ENCODE measurements at regions not wholly inside any gene's neighbourhood (a gene's known extent, or its start where the extent isn't known, plus 50 kb on each side); places are given as distances from the start of the nearest gene placed in this dataset.

DNA sequence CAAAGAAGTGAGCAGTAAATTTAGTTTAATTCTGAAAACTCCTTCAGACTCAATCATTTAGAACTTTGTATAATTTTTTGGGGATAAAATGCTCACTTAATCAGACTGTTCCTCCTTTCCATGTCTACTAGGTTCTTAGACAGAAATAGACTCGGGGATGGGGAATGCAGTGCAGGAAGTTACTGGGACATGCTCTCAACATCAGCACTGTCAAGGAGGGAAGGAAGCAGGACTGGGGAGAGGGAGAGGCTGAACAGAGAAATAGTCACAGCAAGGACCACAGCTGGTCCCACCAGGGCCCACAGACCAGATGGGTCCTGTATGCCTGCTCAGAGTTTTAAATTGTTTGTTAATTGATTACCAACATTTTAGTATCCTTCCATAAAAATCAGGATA lies 310.1 kb upstream of the MSX2 start:
- TF ChIP-seq, protein P1, sequence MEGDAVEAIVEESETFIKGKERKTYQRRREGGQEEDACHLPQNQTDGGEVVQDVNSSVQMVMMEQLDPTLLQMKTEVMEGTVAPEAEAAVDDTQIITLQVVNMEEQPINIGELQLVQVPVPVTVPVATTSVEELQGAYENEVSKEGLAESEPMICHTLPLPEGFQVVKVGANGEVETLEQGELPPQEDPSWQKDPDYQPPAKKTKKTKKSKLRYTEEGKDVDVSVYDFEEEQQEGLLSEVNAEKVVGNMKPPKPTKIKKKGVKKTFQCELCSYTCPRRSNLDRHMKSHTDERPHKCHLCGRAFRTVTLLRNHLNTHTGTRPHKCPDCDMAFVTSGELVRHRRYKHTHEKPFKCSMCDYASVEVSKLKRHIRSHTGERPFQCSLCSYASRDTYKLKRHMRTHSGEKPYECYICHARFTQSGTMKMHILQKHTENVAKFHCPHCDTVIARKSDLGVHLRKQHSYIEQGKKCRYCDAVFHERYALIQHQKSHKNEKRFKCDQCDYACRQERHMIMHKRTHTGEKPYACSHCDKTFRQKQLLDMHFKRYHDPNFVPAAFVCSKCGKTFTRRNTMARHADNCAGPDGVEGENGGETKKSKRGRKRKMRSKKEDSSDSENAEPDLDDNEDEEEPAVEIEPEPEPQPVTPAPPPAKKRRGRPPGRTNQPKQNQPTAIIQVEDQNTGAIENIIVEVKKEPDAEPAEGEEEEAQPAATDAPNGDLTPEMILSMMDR (conservative IDR thresholded peaks at IDR 0.05): no peak
- WGBS, 2 experiments (ENCODE audit: insufficient coverage in 1 of 2, insufficient read length in 1 of 2): 84 to 100% methylated on average over 1 of the region's 1 CpG

DNA sequence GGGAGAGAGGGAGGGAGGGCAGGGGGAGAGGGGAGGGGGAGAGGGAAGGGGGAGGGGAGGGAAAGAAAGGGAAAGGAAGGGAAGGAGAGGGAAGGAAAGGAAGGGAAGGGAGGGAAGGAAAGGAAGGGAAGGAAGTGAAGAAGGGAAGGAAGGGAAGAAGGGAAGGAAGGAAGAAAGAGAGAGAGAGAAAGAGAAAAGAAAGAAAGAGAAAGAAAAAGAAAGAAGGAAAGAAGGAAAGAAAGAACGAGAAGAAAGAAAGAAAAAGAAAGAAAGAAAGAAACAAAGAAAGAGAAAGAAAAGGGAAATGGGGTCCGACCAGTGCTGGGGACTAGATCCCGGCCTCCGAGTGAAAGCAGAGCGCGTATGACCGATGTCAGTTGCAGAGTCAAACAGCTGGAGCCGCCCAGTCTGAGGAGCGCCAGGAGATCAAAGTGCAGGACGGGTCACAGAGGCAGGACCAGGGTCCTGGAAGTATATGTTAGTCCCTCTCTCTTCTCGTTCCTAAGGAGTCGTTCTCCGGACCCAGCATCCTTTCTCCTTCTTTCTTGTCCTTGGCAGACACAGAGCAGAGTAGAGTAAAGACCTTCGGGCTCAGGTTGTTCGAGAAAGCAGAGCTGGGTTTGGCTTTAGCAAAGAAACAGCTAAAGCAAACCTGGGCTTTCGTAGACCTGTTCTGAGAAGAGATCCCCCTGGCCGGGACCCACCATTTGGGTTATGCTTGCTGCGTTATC lies 305.4 kb upstream of the MSX2 start:
- Histone ChIP-seq H3K9me3 (ENCODE audit: control insufficient read depth, low read length) (no peaks in the 10 kb centered on the region), H3K4me3 (ENCODE audit: low read length) (peak overlapping the region; percentile 78), H3K27me3 (ENCODE audit: control insufficient read depth, insufficient read depth, low read length, poor library complexity, severe bottlenecking) (no peaks in the 10 kb centered on the region), H3K36me3 (ENCODE audit: control insufficient read depth, insufficient read depth, low read length) (no peaks in the 10 kb centered on the region), H3K4me1 (ENCODE audit: control insufficient read depth, insufficient read depth, low read length) (peaks cover 4% of the 10 kb centered on the region), H3K9ac (ENCODE audit: extremely low read depth, low read length, poor library complexity, severe bottlenecking) (no peak overlapping the region), H3K27ac (ENCODE audit: low read depth, low read length) (no peak overlapping the region)
- 5 to 10% methylated on average over 11 to 18 of the region's 18 CpGs for WGBS, 2 experiments (ENCODE audit: insufficient coverage in 1 of 2, insufficient read length in 1 of 2)
- Mint-ChIP-seq H3K27ac (peak overlapping the region; percentile 45), H3K4me1 (peaks cover 23% of the 10 kb centered on the region), H3K4me3 (peak overlapping the region; percentile 46), H3K9me3 (no peaks in the 10 kb centered on the region), H3K36me3 (ENCODE audit: low read depth) (no peaks in the 10 kb centered on the region), H3K27me3 (ENCODE audit: insufficient read depth) (peaks cover 25% of the 10 kb centered on the region)
- DNase-seq: peak; percentile 81
- TF ChIP-seq, protein P1 (conservative IDR thresholded peaks at IDR 0.05): no peak

More for the DNA sequence above, 310.1 kb upstream of the MSX2 start:
- DNase-seq: no peak
- Histone ChIP-seq H3K9me3 (ENCODE audit: control insufficient read depth, low read length) (peaks cover 8% of the 10 kb centered on the region), H3K4me1 (ENCODE audit: control insufficient read depth, insufficient read depth, low read length) (peaks cover 13% of the 10 kb centered on the region), H3K9ac (ENCODE audit: extremely low read depth, low read length, poor library complexity, severe bottlenecking) (no peak overlapping the region), H3K27ac (ENCODE audit: low read depth, low read length) (no peak overlapping the region), H3K4me3 (ENCODE audit: low read length) (no peak overlapping the region), H3K27me3 (ENCODE audit: control insufficient read depth, insufficient read depth, low read length, poor library complexity, severe bottlenecking) (no peaks in the 10 kb centered on the region), H3K36me3 (ENCODE audit: control insufficient read depth, insufficient read depth, low read length) (no peaks in the 10 kb centered on the region)
- Mint-ChIP-seq H3K4me1 (peaks cover 43% of the 10 kb centered on the region), H3K27me3 (ENCODE audit: insufficient read depth) (peaks cover 19% of the 10 kb centered on the region), H3K27ac (no peak overlapping the region), H3K9me3 (peaks cover 6% of the 10 kb centered on the region), H3K36me3 (ENCODE audit: low read depth) (peaks cover 5% of the 10 kb centered on the region), H3K4me3 (no peak overlapping the region)

DNA sequence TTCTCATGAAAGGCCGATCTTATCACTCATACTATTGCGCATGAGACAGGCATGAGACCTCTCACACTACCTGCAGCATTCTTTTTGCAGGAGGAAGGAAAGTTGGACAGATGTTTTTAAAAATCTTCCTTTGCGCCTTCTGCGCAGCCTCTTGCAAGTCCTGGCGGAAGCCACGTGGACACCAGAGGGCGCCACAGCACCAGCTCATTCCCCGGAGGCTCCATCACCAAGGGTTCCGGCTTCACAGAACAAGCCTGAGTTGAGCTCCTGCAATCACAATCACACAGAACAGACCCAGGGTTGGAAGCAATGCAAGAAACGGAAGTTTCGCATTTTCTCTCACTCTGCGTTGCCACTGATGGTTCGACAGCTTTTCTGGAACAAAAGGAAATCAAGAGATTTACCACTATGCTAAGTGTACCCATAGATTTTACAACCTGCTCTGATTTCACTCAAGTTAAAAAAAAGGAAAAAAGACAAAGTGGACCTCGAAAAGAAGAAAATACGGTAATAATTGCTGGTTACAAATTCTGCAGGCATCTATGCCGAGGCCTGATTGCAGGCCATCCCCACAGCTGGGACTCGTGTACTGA lies 304.7 kb upstream of the MSX2 start:
- H3K4me1 Mint-ChIP-seq: peaks cover 17% of the 10 kb centered on the region
- DNase-seq: peak; percentile 98
- H3K4me3 Mint-ChIP-seq: peak overlapping the region; percentile 46
- Histone ChIP-seq H3K4me1 (ENCODE audit: control insufficient read depth, insufficient read depth, low read length) (peaks cover 4% of the 10 kb centered on the region), H3K36me3 (ENCODE audit: control insufficient read depth, insufficient read depth, low read length) (no peaks in the 10 kb centered on the region), H3K4me3 (ENCODE audit: low read length) (peak overlapping the region; percentile 78), H3K27me3 (ENCODE audit: control insufficient read depth, insufficient read depth, low read length, poor library complexity, severe bottlenecking) (no peaks in the 10 kb centered on the region), H3K27ac (ENCODE audit: low read depth, low read length) (no peak overlapping the region), H3K9ac (ENCODE audit: extremely low read depth, low read length, poor library complexity, severe bottlenecking) (no peak overlapping the region), H3K9me3 (ENCODE audit: control insufficient read depth, low read length) (no peaks in the 10 kb centered on the region)
- 25 to 39% methylated on average over 11 to 17 of the region's 17 CpGs for WGBS, 2 experiments (ENCODE audit: insufficient coverage in 1 of 2, insufficient read length in 1 of 2)
- H3K27ac Mint-ChIP-seq: peak overlapping the region; percentile 45
- TF ChIP-seq, protein P1 (conservative IDR thresholded peaks at IDR 0.05): peak; percentile 99
- H3K9me3 Mint-ChIP-seq: no peaks in the 10 kb centered on the region
- peaks cover 25% of the 10 kb centered on the region for H3K27me3 Mint-ChIP-seq (ENCODE audit: insufficient read depth)
- H3K36me3 Mint-ChIP-seq (ENCODE audit: low read depth): no peaks in the 10 kb centered on the region

All from endodermal cell (in vitro differentiated cells).